Right kidney (tissue), 1 donor: ENCODE measurements at regions not wholly inside any gene's neighbourhood (a gene's known extent, or its start where the extent isn't known, plus 50 kb on each side); places are given as distances from the start of the nearest gene placed in this dataset.
"Not testable (repeated sequence)": the region's sequence is repeated elsewhere in the genome, so short reads cannot be mapped to it uniquely, and the experiment has no call there.

ENCODE experiments used
- DNase-seq: peaks from one replicate; pipeline ENCODE4 v3.0.0-alpha.2; 2016

DNA sequence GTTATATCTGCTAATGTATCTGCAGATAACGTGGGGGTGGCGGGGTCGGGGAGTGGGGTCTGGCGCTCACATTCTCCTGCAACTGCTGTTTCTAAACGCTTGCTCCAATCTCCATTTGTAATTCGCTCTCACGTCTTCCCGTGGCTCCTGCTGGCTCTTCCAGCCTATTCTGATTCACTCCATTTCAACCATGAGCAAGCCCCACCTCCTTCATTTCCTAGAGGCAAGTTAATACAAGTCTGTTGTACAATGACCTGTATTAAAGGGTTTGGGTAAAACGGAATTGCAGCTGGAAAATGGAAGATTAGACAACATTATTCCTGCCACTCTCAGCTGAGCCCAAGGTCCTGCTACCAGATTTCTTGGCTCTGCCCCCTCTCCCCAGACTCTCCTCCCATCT, 132.3 kb downstream of the CSNK2A3 start:
- DNase-seq: no peak

DNA sequence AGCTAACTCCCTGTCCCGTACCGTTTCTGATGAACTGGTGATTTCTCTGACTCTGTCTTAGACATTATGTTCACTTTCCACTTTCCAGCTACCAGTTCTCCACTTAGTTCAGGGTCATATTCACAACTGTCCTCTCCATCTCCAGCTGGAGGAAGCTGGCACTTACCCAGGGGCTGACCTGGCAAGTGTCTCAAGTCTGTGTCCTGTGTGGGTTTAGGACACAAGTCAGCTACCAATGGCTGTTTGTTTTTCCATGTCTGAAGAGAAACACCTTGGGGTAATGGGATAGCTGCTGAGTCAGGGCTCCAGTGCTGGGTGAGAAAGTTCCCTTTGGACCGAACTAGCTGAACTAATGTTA, 134.4 kb downstream of the CSNK2A3 start:
- no peak for DNase-seq

DNA sequence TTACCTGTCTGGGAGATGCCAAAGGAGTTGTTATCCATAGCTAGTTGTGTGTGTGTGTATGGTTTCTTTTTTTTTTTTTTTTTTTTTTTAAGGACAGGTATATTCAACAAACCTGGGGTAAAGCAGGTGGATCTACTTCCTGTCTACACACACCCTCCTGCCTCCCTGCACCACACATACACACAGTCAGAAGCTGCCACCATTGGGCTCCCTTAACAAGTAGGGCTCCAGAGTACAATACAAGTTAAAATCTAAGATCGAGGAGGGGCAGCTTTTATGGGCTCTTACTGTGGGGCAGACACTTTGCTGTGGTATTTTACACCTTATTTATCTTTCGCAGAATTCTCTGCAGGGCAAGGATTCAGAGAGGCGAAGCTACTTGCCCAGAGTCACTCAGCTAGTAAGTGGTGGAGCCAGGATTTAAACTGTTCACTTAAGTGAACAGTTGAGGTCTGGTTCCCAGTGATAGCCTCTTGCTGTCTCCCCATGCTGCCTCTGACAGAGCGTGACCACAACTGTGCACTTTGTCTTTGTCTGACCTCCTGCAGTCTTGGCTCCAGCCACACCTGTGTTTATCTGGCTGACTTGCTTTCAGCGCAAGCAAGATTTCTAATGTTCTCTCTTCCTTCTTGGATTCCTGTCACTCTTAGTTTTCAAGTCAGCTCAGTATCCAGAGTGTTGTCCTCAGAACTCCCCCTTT, 135.0 kb downstream of the CSNK2A3 start:
- no peak for DNase-seq

DNA sequence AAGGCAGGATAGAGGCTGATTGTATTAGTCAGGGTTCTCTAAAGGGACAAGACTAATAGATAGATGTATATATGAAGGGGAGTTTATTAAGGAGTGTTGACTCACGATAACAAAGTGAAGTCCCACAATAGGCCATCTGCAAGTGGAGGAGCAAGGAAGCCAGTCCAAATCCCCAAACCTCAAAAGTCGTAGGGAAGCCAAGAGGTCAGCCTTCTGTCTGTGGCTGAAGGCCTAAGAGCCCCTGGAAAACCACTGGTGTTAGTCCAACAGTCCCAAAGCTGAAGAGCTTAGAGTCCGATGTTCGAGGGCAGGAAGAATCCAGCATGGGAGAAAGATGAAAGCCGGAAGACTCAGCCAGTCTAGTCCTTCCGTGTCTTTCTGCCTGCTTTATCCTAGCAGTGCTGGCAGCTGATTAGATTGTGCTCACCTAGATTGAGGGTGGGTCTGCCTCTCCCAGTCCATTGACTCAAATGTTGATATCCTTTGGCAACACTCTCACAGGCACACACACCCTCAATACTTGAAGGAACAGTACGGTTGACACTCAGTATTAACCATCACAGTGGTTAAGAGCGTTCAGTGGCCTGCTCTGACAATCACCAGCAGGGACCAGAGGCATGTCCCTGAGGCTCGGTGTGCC, 135.6 kb downstream of the CSNK2A3 start:
- DNase-seq: no peak

DNA sequence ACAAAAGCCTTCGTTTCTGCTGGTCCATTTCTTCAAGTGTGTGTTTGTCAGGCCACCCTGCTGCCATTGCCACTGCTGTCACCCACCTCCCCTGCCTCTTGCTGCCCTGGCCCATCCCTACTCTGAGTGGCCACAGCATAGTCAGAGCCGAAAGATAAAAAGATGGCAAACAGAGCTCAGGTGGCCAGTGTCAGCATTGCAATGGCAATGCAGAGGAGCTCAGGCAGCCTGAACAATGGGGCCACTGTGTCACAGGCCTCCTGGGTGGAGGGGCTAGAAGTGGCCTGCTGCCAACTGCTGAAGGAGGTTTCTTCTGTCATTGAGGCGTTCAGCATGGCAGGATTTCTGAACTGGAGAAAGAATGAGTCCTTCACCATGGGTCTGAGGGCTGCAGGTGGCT, 137.1 kb downstream of the CSNK2A3 start:
- DNase-seq: no peak

DNA sequence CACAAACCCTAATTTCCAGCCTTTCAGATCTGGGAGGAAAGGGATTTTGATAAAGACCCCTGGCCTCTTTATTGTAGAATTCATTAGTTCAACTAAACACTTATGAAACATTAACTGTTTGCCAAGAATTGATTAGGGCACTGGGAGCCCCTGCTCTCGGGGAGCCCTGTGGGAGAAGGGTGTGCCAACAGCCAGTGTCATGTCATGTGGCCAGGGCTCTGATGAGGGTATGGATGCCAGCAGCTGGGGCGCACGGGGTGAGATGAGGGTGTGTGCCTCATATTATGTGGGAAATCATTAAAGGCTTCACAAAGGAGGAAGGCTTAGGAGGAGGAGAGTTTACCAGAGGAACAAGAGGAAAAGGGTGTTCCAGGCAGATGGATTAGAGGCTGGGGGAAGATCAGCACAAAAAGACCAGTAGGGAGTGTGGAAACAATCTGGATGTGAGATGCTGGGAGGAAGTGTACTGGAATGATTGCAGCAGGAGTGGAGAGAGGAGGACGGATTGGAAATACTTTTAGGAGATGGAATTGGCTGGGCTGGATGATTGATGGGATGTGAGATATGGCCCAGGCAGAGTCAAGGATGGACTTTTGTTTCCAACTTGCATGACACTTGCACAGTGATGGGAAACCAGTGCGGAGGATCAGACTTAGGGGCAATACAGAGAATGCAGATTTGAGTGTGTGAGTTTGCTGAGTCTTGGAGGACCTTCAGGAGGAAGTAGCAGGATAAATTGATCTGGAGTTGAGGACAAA, 137.8 kb downstream of the CSNK2A3 start:
- DNase-seq: no peak

DNA sequence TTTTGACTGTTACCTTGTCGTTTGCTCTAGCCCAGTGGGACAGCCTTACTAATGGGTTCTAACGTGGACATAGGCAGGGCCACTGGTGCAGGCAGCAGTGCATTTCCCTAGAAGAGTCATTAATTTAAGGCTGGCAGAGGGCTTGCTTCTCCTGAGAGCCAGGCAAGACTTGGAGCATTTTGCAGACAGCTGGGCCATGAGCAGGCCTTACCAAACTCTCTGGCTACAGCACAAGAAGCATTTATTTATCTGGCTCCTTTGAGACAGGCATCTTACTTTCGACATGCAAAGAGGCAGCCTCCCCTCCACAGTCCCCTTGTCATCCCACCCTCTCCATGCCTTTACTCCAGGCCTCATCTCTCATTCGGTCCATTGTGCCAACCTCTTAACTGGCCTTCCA, 139.9 kb downstream of the CSNK2A3 start:
- no peak for DNase-seq

DNA sequence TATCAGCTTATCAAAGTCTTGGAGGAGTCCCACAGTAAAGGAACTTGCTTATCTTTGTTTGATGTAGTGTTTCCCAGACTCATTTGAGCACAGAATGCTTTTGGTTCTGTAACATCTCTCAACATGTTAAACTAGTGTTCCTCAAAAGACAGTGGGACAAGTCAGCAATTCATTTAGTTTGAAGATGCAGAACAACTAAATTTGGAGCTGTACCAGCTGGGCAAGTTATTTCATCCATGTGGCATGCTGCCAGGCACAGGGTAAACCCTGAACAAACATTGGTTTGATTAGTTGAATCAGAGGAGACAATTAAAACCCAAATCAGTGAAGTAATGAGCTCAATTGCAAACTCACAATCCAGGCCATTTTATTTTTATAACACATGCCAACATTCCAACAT, 141.2 kb downstream of the CSNK2A3 start:
- no peak for DNase-seq

DNA sequence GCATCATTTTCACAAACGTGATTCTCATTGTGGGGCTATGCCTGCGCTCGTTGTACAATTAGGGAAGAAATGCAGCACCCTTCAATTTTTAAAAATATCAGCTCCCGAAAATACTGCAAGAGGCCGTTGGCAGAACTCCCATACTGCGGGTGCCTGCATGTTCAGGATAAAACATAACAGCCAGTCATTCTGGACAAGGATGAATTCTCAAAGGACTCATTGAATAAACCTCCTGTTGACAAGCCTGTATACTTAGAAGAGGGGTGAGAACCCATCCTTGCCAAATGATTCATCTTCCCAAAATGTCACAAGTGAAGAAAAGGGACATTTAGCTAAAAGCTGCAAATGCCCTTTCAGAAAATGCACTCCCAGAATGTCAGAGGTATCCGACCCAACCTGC, 141.9 kb downstream of the CSNK2A3 start:
- no peak for DNase-seq

DNA sequence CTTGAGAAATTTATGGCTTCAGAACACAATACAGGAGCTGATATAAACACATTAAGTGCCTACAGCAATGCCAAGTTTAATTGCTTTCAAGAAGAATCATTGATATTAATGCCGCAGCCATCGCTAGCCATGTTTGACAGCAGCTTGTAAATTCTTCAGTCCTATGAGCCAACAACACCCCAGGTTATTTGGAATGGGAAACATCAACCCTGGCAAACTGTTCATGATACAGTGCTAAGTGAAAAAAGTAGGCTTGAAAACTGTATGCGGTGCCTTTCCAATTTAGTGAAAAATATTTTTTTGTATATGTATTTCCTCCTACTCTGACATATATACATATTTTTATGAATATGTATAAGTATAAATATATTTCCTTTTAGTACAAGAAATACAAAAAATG, 142.6 kb downstream of the CSNK2A3 start:
- DNase-seq: no peak

DNA sequence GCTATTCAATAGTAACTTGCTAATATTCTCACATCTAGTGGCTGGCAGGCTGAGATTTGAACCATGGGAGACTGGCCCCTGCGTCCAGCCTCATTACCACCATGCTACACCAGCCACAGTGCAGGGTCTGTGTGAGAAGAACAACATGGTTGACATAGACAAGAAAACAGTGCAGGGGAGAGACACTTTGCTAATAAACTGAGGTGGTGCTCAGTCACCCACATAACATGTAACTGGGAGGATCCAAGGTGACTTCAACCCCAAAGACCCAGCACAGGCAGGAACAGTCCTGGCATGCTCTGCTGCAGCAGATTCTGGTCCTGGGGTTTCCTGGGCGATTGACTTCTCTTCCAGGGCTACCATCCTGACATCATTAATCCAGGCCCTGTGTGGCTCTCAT, 143.1 kb downstream of the CSNK2A3 start:
- DNase-seq: no peak

DNA sequence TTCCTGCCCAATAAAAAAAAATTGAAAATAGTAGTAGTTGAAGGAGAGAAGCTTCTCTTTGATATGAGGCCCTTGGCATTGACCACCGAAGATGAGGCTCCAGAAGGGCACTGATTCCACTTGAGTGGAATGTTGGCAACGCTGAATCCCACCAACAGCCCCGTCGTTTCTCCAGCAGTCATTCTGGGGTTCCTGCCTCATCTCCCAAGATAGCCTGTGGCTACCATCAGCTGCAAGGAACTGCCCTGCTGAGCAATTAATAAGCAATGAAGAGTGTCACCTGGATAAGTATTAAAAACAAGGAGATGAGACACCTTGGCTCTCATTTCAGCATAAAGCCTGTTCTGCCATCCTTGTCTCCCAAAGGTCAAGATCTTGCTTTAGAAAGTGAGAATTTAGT, 144.1 kb downstream of the CSNK2A3 start:
- DNase-seq: no peak

DNA sequence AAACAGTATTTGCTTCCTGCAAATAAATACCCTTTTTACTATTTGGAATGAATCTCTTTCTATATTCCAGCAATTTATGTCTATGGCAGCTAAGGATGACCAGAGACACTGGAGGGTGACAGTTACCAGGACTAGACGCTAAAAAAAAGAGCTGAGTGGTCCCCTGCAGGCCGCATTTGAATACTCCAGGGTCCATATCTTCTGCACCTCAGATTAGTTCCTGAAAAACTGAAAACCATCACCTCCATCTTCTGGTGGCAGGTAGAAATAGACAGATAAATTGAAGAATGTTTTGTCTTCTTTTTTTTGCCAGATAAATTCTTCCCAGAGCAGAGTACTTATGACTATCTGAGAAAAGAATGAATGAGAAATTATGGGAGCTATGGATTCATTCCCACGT, 145.6 kb downstream of the CSNK2A3 start:
- DNase-seq: no peak

DNA sequence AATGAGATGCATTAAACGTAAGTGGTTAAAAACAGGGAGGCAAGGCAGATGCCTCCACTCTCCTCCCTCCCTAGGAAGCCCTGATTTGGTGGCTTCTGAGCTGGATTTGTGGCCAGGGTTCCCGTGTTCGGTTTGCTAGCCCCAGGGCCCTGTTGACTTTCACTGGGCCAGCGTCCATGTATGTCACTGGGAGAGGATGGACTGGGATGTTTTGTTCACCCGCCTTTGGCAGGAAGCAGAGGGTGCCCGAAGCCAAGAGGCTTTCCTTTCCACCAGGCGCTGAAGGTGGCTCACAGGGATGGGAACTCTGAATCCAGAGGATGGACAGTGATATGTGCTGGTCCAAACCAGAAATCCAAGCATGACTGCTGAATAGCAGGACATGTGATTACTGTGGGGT, 146.6 kb downstream of the CSNK2A3 start:
- no peak for DNase-seq

DNA sequence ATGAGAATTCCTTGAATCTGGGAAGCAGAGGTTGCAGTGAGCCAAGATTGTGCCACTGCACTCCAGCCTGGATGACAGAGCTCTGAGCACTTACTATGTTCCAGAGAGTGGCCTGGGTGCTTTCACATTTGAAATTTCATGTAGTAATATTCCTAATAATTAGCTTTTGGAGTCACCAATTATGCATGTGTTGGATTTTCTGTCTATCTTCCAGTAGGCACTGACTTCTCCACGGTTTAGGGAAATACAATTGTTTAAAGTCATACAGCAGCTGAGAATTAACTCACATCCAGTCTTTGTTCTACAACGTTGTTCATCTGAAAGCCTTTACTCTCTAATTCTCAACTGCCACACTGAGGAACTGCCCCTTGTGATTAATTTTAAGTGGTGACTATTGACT, 150.2 kb downstream of the CSNK2A3 start:
- no peak for DNase-seq

DNA sequence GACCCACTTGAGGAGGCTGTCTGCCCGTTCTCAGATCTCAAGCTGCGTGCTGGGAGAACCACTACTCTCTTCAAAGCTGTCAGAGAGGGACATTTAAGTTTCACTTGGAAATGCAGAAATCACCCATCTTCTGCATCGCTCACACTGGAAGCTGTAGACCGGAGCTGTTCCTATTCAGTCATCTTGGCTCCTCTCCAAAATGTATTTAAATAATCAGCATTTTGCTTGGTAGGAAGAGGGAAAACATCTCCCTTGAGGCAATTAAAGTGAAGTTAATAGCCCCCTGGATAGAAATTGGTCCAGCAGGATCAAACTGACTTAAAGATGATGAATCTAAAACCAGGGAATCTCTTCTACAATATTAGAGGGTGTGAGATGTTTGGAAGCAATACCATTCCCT, 151.7 kb downstream of the CSNK2A3 start:
- not testable (repeated sequence) for DNase-seq

DNA sequence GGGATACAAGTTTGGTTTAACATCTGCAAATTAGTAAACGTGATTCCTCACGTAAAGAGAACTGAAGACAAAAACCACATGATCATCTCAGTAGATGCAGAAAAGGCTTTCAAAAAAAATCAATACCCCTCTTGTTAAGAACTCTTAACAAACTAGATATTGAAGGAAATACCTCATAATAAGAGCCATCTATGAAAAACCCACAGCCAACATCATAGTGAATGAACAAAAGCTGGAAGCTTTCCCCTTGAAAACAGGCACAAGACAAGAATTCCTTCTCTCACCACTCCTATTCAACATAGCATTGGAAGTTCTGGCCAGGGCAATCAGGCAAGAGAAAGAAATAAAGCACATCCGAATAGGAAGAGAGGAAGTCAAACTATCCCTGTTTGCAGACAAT, 160.5 kb downstream of the CSNK2A3 start:
- DNase-seq: no peak

DNA sequence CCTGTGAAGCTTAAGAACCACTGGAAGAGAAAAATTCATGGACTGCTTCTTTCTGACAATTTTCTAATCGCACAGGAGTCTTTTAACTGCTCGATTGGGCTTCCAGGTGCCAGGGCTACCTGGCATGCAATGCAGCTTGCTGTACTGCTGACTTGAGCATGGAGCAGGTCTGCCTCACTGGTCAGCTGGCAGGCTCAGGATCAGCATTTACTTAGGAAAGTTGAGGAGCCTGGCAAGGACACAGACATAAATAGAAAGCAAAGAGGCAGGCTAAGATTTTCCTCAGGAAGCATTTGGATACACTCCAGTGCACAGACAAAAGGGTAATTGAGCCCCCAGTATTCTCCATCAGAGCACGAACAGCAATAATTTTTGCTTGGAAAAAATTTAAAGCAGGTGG, 163.5 kb downstream of the CSNK2A3 start:
- no peak for DNase-seq

DNA sequence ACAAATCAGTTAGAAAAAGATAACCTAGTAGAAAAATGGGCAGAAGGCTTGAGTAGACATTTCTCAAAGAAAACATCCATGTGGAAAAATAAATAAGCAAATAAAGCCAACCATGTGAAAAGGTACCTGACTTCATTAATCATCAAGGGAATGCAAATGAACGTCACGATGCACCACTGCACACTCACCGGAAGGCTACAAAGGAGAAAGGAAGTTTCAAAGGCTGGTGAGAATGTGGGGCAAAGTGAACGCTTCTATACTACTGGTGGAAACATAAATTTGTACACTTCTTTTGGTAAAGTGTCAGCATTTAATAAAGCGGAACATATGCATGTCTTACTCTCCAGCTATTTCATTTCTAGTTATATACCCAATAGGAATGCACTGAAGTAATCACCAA, 166.8 kb downstream of the CSNK2A3 start:
- no peak for DNase-seq

DNA sequence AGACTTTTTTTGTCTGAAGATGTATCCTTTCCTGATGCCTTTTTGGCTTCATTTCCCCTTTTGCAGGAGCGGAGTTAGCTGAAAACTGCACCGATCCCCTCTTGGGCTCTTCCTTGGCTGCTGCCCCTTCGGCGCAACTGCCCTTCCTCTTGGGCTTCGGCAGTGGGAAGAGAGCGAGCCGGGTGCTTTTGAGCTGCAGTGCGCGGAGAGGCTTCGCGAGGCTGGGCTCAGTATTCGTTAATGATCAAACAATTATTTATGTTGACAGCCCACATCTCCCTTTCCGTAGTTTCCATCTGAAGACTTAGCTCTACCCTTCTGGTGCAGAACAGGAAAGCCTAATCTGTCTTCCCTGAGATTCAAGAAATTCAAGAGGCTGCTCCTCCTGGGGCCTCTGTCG, 170.8 kb downstream of the CSNK2A3 start:
- DNase-seq: no peak

DNA sequence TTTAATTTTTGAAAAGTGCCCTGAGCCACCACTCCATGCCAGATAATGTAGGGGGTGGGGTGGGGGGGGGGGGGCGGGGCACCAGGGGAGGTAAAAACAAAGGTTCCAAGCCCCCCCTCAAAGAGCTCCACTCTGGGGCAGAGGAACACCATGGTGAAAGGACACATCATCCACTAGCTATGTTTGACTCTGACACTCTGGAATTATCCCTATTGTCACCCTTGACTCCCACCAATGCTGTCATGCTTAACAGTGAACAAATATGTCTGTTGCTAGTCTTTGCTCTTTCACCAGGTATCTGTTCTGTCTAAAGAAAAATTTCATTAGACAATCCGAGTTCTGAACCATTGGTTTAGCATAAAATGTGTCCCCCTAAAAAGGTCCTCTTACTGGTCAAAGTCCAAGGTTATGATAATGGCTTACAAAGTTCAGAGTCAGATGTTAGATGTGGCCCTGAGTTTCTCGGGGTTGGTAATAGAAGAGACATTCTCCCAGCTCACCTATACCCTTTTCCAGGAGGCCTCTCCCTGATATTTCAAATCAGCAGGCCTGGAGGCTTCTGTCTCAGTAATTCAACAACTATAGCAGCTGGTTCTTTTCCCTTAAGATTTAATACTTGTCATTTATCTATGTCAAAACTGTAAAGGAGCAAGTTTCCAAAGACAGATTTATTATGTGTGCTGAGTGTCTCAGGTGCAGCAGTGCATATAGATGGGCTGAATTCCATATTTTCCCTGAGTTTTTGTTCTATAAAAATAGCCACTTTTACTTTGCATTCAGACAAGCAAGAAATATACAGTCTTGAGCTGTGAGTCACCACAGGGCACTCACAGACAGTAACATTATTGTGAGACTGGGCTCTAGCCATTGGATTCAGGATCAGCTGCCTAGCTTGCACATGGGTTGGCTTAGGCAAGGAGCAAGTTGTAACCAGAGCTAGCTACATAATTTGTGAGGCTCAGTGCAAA, 174.1 kb downstream of the CSNK2A3 start:
- DNase-seq: no peak

DNA sequence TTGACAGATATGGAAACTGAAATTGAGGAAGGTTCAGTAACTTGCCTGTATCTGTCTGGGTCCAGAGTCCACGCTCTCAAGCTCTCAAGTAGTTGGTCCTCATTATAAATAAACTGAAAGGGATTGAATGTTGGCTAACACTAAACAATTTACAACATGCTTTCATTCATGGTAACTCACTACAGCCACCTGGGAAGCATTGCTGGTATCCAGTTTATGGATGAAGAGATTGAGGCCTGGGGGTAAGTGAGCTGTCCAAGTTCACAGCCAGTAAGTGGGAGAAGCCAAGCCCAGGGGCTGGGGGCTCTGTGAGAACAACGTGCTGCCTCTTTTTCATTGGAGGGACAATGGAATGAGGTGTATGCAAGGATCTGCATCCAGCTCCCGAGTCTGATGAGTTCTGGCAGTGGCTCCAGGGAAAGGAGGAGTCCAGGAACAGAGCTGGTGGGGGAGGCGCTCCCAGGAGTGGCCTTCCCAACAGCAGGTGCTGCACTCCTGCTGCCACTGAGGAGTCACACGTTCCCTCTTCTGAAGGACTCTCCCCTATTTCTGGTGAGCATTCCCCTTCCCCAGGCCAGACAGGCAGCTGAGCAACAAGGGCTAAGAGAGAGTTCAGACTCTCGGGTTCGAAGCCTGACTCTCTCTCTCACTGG, 175.8 kb downstream of the CSNK2A3 start:
- DNase-seq: no peak
